ENCODE measurements at regions not wholly inside any gene's neighbourhood (a gene's known extent, or its start where the extent isn't known, plus 50 kb on each side); places are given as distances from the start of the nearest gene placed in this dataset.

GRCh38 chr5:126079266-126079665 lies 343.9 kb upstream of the GRAMD2B start:
- Histone ChIP-seq H3K27ac (ENCODE audit: low read depth in 1 of 2, low read length in 2 of 2) (no peak overlapping the region), H3K9me3 (ENCODE audit: control insufficient read depth in 4 of 4, low read length in 3 of 4) (peaks cover 1 to 9% (median 7%) of the 10 kb centered on the region in 4 donors), H3K4me3 (ENCODE audit: low read depth in 1 of 3, low read length in 3 of 3) (no peak overlapping the region), H3K36me3 (ENCODE audit: control insufficient read depth in 4 of 4, insufficient read depth in 3 of 4, low read depth in 1 of 4, low read length in 3 of 4) (no peaks in the 10 kb centered on the region), H3K4me1 (ENCODE audit: control insufficient read depth in 4 of 4, insufficient read depth in 4 of 4, low read length in 3 of 4) (no peaks in the 10 kb centered on the region), H3K9ac (ENCODE audit: low read depth in 1 of 2, low read length in 2 of 2) (no peak overlapping the region), H3K27me3 (ENCODE audit: control insufficient read depth in 4 of 4, insufficient read depth in 4 of 4, low read length in 3 of 4) (no peaks in the 10 kb centered on the region)
- WGBS: 29% methylated on average over 3 of the region's 3 CpGs
- no peak for DNase-seq (ENCODE audit: low spot score)
- TF ChIP-seq MAX (IDR thresholded peaks at IDR 0.05): no peak
- TF ChIP-seq SP1 (IDR thresholded peaks at IDR 0.05): no peak
- no peak for TF ChIP-seq RAD21 (IDR thresholded peaks at IDR 0.05)
- TF ChIP-seq ZBTB33 (IDR thresholded peaks at IDR 0.05): no peak
- TF ChIP-seq REST (IDR thresholded peaks at IDR 0.05): no peak
- no peak for TF ChIP-seq NR2F2 (IDR thresholded peaks at IDR 0.05)
- TF ChIP-seq TAF1 (conservative IDR thresholded peaks at IDR 0.05): no peak
- no peak for TF ChIP-seq YY1 (IDR thresholded peaks at IDR 0.05)
- no peak for TF ChIP-seq FOXA2 (IDR thresholded peaks at IDR 0.05)
- TF ChIP-seq HNF4G (IDR thresholded peaks at IDR 0.05): no peak
- TF ChIP-seq RXRA (IDR thresholded peaks at IDR 0.05): no peak
- TF ChIP-seq ATF3 (IDR thresholded peaks at IDR 0.05): no peak
- no peak for TF ChIP-seq HNF4A (conservative IDR thresholded peaks at IDR 0.05)
- TF ChIP-seq JUND (IDR thresholded peaks at IDR 0.05): no peak
- no peak for TF ChIP-seq FOXA1 (IDR thresholded peaks at IDR 0.05)
- no peak for TF ChIP-seq GABPA (IDR thresholded peaks at IDR 0.05 in 1 of 2, conservative IDR thresholded peaks at IDR 0.05 in 1 of 2)
- no peak for TF ChIP-seq EGR1 (IDR thresholded peaks at IDR 0.05; ENCODE audit: low read depth in 2 of 2)
- no peak for TF ChIP-seq CTCF (IDR thresholded peaks at IDR 0.05; ENCODE audit: low read depth, low read length, missing input control)

Data from liver (tissue), 8 donors.